HL-60 (cell line): ENCODE measurements at regions not wholly inside any gene's neighbourhood (a gene's known extent, or its start where the extent isn't known, plus 50 kb on each side); places are given as distances from the start of the nearest gene placed in this dataset.

Source experiments
- CTCF ChIP-seq: IDR thresholded peaks from one replicate; pipeline ENCODE4 v1.5.1; 2011; ENCODE audit warnings: low read length, control low read depth, inconsistent platforms; ENCODE audit not compliant: insufficient read depth
- POLR2AphosphoS5 ChIP-seq: IDR thresholded peaks from 2 replicates; pipeline ENCODE4 v1.6.1; 2012; ENCODE audit warnings: low read depth

- TF ChIP-seq CTCF: no peak
- no peak for TF ChIP-seq POLR2AphosphoS5
Observed at GRCh38 chr6:164266851-164267250, 852.3 kb downstream of the QKI start.
